OCI-M2 (cell line): ENCODE measurements at regions not wholly inside any gene's neighbourhood (a gene's known extent, or its start where the extent isn't known, plus 50 kb on each side); places are given as distances from the start of the nearest gene placed in this dataset.
"Not testable (repeated sequence)": the region's sequence is repeated elsewhere in the genome, so short reads cannot be mapped to it uniquely, and the experiment has no call there.

Experiments used
- DNase-seq: peaks from one replicate; lab custom pipeline; 2025; ENCODE audit not compliant: unreplicated experiment; lab: John Stamatoyannopoulos, UW

GRCh38 chr15:88965097-88965496, 51.9 kb upstream of the MFGE8 start:
- not testable (repeated sequence) for DNase-seq

- no peak for DNase-seq
Observed at GRCh38 chr15:88970232-88970631, 57.1 kb upstream of the MFGE8 start.

DNA sequence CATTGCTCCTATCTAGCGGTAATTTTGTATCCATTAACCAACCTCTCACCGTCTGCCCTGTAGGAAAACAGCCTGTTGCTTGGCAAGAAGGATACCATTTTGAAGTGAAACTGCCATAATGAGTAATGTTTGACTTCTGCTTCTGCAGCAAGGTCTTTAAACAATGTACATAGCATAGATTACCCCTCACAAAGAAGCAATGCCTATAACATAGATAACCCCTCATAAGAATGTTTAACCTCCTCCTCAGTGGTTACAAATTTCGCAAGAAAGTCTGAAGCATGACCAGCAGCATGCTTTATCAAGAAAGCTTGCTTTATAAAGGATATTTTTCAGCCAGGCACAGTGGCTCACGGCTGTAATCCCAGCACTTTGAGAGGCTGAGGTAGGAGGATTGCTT, 61.2 kb upstream of the MFGE8 start:
- DNase-seq: no peak

- DNase-seq: no peak
Observed at GRCh38 chr15:88975891-88976290, 62.7 kb upstream of the MFGE8 start.

GRCh38 chr15:88976656-88977055, 63.5 kb upstream of the MFGE8 start:
- DNase-seq: no peak

DNA sequence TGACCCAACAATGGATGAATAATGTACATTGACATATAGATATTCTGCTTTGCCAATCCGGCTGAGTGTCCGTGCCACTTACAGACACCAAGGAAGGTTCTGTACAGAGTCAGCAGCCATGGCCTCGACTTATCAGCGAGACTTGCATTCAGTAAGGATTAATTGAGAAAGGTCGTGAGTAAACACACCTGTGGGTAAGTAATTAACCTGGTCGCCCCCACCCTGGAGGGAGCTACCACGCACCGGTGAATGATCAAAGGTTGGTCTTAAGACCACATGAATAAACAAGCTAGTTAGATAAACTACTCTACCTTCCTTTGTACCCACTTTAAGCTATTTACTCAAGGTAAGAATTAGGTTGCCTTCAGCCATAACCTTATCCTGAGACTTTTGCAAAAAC, 66.5 kb upstream of the MFGE8 start:
- DNase-seq: no peak

GRCh38 chr15:88980498-88980897, 67.3 kb upstream of the MFGE8 start:
- DNase-seq: no peak

GRCh38 chr15:88981244-88982215, 68.4 kb upstream of the MFGE8 start:
- DNase-seq: no peak

DNA sequence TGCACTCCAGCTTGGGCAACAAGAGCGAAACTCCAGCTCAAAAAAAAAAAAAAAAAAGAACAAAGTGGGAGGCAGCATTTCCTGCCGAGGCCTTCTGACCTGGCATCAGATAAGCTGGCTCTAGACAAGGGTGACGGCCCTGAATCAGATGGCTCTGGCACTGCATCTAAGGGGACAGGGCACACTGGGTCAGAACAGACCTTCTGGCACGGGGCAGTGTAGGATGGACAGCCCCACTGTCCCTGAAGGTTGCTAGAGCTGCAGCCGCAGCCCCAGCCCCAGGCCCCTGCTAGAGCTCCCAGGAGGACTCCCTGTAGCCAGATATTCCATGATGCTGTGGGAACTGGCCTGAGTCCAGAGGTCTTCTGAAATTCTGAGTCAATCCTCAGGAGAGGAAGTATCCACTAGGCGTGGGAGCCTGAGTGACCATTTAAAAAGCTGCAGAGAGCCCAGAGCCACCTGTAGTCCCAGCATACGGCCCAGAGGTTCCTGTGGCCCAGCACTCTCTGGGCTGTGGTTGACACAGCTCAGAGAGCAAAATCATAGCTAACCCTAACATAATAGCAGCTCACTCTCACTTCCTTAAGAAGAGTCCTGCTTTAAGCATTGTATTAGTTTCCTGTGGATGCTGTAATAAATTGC, 69.2 kb upstream of the MFGE8 start:
- DNase-seq: no peak

- DNase-seq: no peak
Observed at GRCh38 chr15:88982946-88983342, 69.8 kb upstream of the MFGE8 start.

DNA sequence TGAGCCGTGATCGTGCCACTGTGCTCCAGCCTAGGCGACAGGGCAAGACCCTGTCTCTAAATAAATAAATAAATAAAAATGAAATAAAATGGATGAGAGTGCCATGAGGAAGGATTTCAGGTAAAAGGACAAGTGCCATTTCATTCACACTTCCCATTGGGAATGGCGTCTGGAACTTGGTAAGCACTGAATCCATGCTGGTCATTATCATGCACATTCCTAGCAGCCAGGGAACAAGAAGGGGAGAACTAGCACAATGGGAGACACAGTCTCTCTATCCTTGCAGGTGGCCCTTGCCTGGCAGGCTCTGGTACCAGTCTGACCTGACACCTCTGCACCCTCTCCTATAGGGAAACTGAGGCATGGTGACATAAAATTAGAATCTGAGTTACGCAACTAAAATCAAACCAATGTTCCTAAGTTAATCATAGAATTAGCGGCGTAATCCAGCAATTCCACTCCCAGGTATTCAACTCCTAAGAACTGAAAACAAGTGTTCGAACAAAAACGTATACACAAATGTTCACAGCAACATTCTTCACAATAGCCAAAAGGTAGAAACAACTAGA, 70.8 kb upstream of the MFGE8 start:
- no peak for DNase-seq

DNA sequence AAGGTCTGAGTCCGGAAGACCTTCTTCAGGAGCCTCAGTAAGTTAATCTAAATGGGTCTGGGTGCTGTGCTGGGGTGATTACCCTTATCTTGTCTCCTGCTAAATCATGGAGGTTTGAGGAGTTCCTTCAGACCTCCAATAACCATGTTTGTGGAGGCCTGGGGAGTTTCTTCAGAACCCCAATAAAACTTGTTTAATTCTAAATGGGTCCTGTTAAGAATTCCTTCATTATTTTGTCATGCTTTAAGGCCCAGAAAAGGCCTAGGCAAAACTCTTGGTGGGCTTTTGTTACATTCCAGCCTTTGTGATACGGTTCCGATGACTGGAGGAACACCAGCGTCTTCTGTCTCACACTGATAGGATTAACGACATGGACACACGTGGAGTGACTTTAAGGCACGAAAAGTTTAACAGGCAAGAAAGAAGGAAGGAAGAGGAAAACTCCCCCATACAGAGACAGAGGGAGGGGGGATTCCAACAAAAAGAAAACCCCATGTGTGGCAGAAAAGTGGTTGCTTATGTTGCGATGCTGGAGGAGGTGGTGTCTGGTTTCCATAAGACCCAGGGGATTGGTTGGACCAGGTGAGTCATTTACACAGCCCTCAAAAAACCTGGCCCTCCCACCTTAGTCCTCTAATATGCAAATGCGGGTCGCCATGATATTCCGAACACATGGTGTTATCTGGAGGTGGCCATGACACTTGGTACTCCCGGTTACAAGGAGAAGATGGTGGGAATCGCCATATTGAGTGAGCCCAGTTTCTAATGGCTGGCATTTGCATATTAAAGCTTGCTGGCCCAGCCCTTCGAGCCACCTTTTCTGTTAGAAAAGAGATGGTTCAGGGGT, 72.6 kb upstream of the MFGE8 start:
- DNase-seq: peak; percentile 87

GRCh38 chr15:88986949-88987590, 73.9 kb upstream of the MFGE8 start:
- no peak for DNase-seq

DNA sequence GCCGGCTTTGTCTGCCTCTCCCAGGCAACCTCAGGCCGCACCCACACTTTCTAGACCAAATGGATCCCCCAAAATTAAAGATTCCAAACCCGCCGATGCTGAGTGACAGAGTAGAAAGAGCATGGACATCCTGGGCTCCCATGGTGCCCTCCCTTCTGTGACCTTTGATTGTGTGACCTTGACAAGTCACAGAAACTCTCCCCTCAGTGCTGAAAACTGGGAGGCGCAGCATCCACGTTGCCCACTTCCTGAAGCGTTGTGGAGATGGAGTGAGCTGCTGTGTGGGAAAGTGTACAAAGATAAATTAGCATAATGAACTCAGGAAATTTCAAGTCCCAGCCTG, 74.4 kb upstream of the MFGE8 start:
- no peak for DNase-seq

DNA sequence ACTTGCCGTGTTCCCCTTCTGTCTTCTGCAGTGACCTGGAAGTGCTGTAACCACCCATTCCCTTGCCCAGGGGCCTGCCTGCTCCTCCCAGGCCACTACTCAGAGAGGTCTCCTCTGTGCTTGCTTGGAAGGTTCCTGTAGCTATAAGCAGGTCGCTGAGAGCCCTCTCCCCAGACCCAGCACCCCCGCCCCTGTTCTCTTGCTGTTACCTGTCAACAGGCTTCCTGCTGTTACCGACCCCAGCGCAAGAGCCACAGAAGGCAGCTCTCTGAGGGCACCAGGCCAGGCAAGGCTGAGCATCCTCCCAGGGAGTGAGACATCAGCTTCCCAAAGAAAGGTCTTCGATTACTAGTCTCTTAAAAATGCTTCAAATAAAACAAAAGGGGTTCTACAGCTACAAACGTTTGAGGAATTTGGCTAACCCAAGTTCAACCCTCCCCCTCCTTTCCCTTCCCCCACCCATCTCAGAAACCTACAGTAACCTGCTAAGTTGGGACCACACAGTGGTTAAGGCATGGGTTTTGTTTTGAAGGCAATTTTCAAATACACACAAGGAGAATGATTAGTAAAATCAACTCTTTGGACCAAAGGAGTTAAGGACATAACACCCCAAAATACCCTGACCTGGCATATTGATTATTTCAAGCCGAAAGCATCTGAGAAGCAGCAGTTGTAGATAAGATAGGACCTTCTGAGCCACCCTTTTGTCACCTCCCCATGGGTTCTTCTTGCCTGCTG, 74.9 kb upstream of the MFGE8 start:
- DNase-seq: no peak

DNA sequence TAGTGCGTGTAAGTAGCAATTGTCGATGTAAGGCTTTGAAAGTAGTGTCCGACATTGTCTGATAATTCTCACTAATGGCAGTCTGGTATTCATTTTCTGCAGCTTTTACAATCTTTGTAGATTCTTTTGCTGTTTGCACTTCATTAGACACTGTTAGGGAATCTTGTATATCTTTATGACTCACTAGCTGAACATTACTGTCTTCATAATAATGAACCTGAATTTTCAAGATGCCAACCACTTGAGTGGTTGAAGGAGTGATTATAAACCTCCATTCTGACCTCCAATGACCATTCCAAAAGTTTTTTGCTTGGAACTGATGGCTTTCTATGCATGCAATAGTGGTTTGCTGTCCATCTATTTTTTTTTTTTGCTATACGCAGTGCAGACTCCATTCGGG, 76.4 kb upstream of the MFGE8 start:
- no peak for DNase-seq

- no peak for DNase-seq
Observed at GRCh38 chr15:88990185-88990679, 77.1 kb upstream of the MFGE8 start.

- no peak for DNase-seq
Observed at GRCh38 chr15:88992216-88992615, 79.0 kb upstream of the MFGE8 start.

GRCh38 chr15:88992912-88993376, 79.8 kb upstream of the MFGE8 start:
- no peak for DNase-seq

DNA sequence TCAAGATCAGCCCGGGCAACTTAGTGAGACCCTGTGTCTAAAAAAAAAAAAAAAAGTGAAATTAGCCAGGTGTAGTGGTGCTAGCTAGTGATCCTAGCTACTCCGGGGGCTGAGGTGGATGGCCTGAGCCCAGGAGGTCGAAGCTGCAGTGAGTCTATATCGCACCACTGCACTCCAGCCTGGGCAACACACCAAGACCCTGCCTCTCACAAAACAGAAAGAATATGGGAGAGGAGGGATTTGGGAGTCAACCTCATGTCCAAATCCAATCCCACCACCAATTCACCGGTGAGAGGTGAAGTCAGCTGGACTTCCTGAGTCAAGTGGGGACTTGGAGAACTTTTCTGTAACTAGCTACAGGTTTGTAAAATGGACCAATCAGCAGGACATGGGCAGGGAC, 80.5 kb upstream of the MFGE8 start:
- DNase-seq: no peak
